Left ventricle myocardium inferior (tissue), 1 donor: ENCODE measurements at regions not wholly inside any gene's neighbourhood (a gene's known extent, or its start where the extent isn't known, plus 50 kb on each side); places are given as distances from the start of the nearest gene placed in this dataset.

ENCODE experiments used
- DNase-seq: peaks from one replicate; pipeline ENCODE4 v3.0.0-alpha.2; 2020
- H3K27ac ChIP-seq: fragments of 200-600 bp; replicated peaks from 2 replicates; pipeline ENCODE4 v1.8.0; 2021
- H3K27me3 ChIP-seq: fragments of 200-600 bp; 2 replicates; pipeline ENCODE4 v1.8.0; 2021; ENCODE audit warnings: low read depth
- H3K36me3 ChIP-seq: fragments of 200-600 bp; 2 replicates; pipeline ENCODE4 v1.8.0; 2021
- H3K4me1 ChIP-seq: fragments of 200-600 bp; 2 replicates; pipeline ENCODE4 v1.8.0; 2021
- H3K4me3 ChIP-seq: fragments of 200-600 bp; 2 replicates; pipeline ENCODE4 v1.8.0; 2021; ENCODE audit warnings: mild to moderate bottlenecking, moderate library complexity
- H3K9me3 ChIP-seq: fragments of 200-600 bp; replicated peaks from 2 replicates; pipeline ENCODE4 v1.8.0; 2021
- intact Hi-C: fragments of 100-400 bp; cut with micrococcal nuclease; formaldehyde crosslinking; loops from one replicate; pipeline ENCODE4 v1.11.0; 2022
- TF ChIP-seq, protein P1 (sequence below): fragments of 200-600 bp; IDR thresholded peaks from 2 replicates; pipeline ENCODE4 v1.8.0; 2021; ENCODE audit warnings: antibody characterized with exemption, mild to moderate bottlenecking, borderline replicate concordance
- donor health status: DM: no; HTN: yes; CAD: no; lungs with severe emphysema.

GRCh38 chr12:60174476-60174875, 578.6 kb downstream of the SLC16A7 start:
- no peaks in the 10 kb centered on the region for H3K4me1 ChIP-seq
- no peak overlapping the region for H3K4me3 ChIP-seq
- intact Hi-C loops = no loop called here
- TF ChIP-seq, protein P1, sequence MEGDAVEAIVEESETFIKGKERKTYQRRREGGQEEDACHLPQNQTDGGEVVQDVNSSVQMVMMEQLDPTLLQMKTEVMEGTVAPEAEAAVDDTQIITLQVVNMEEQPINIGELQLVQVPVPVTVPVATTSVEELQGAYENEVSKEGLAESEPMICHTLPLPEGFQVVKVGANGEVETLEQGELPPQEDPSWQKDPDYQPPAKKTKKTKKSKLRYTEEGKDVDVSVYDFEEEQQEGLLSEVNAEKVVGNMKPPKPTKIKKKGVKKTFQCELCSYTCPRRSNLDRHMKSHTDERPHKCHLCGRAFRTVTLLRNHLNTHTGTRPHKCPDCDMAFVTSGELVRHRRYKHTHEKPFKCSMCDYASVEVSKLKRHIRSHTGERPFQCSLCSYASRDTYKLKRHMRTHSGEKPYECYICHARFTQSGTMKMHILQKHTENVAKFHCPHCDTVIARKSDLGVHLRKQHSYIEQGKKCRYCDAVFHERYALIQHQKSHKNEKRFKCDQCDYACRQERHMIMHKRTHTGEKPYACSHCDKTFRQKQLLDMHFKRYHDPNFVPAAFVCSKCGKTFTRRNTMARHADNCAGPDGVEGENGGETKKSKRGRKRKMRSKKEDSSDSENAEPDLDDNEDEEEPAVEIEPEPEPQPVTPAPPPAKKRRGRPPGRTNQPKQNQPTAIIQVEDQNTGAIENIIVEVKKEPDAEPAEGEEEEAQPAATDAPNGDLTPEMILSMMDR = no peak
- H3K27me3 ChIP-seq = no peaks in the 10 kb centered on the region
- no peak overlapping the region for H3K27ac ChIP-seq
- H3K9me3 ChIP-seq = no peaks in the 10 kb centered on the region
- no peaks in the 10 kb centered on the region for H3K36me3 ChIP-seq
- DNase-seq = no peak

- H3K9me3 ChIP-seq = no peaks in the 10 kb centered on the region
- no peak overlapping the region for H3K27ac ChIP-seq
- no peaks in the 10 kb centered on the region for H3K4me1 ChIP-seq
- H3K4me3 ChIP-seq = no peak overlapping the region
- TF ChIP-seq, protein P1 = no peak
- no peak for DNase-seq
- intact Hi-C loops = no loop called here
- no peaks in the 10 kb centered on the region for H3K36me3 ChIP-seq
- no peaks in the 10 kb centered on the region for H3K27me3 ChIP-seq
Measured at GRCh38 chr12:60174941-60175340, 579.1 kb downstream of the SLC16A7 start.

DNA sequence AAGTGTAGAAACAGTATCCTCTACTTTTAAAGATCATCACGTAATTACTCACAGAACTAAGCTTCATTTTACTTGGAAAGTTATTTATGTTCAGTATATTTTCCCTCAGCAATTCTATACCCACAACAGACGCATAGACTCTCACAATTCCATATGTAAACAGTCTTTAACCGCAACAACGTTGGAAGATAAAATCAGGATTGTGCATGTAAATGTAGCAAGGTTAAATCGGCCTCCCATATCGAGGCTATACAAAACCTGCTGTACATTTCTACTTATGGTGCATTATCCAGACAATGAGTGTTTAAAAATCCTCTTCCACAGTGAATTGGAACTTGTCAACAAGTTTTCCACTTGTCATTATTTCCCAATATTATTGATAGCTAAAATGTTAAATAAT, 581.1 kb downstream of the SLC16A7 start:
- no peaks in the 10 kb centered on the region for H3K27me3 ChIP-seq
- no peak for DNase-seq
- H3K36me3 ChIP-seq = no peaks in the 10 kb centered on the region
- no peaks in the 10 kb centered on the region for H3K4me1 ChIP-seq
- H3K9me3 ChIP-seq = no peaks in the 10 kb centered on the region
- no peak overlapping the region for H3K27ac ChIP-seq
- TF ChIP-seq, protein P1 = no peak
- H3K4me3 ChIP-seq = no peak overlapping the region
- intact Hi-C loops = no loop called here

GRCh38 chr12:60180298-60180697, 584.5 kb downstream of the SLC16A7 start:
- no peaks in the 10 kb centered on the region for H3K36me3 ChIP-seq
- intact Hi-C loops = no loop called here
- TF ChIP-seq, protein P1 = no peak

GRCh38 chr12:60182354-60182753, 586.5 kb downstream of the SLC16A7 start:
- intact Hi-C loops = no loop called here
- Histone ChIP-seq H3K9me3 (no peaks in the 10 kb centered on the region), H3K36me3 (no peaks in the 10 kb centered on the region), H3K27me3 (no peaks in the 10 kb centered on the region), H3K4me3 (no peak overlapping the region), H3K4me1 (no peaks in the 10 kb centered on the region), H3K27ac (no peak overlapping the region)
- TF ChIP-seq, protein P1 = no peak
- no peak for DNase-seq

More at GRCh38 chr12:60180298-60180697, 584.5 kb downstream of the SLC16A7 start:
- no peak overlapping the region for H3K4me3 ChIP-seq
- DNase-seq = no peak
- no peaks in the 10 kb centered on the region for H3K4me1 ChIP-seq
- no peaks in the 10 kb centered on the region for H3K27me3 ChIP-seq
- H3K9me3 ChIP-seq = no peaks in the 10 kb centered on the region
- H3K27ac ChIP-seq = no peak overlapping the region

GRCh38 chr12:60184096-60184495, 588.3 kb downstream of the SLC16A7 start:
- H3K27ac ChIP-seq = no peak overlapping the region
- DNase-seq = no peak
- intact Hi-C loops = no loop called here

More at GRCh38 chr12:60184096-60184495, 588.3 kb downstream of the SLC16A7 start:
- TF ChIP-seq, protein P1 = no peak
- H3K9me3 ChIP-seq = no peaks in the 10 kb centered on the region
- no peaks in the 10 kb centered on the region for H3K4me1 ChIP-seq
- H3K36me3 ChIP-seq = no peaks in the 10 kb centered on the region
- H3K4me3 ChIP-seq = no peak overlapping the region
- no peaks in the 10 kb centered on the region for H3K27me3 ChIP-seq
